Lung (tissue), 11 donors: ENCODE measurements at regions not wholly inside any gene's neighbourhood (a gene's known extent, or its start where the extent isn't known, plus 50 kb on each side); places are given as distances from the start of the nearest gene placed in this dataset.

Experiments
- ATAC-seq: fragments of 200-7000 bp; cut with Tn5 transposase; one replicate; pipeline ENCODE4 v1.9.1; 2020; ENCODE audit warnings: moderate number of reproducible peaks; ENCODE audit not compliant: insufficient read depth, low FRiP score
- DNase-seq, 3 donors: peaks; one replicate each; pipeline ENCODE4 v3.0.0-alpha.2; 2013 to 2017
- H3K27ac ChIP-seq, 2 donors: one replicate each; pipeline ENCODE4 v1.5.1; 2013; ENCODE audit warnings: mild to moderate bottlenecking in 2 of 2, moderate library complexity in 2 of 2, control low read depth in 1 of 2, inconsistent platforms in 1 of 2, low read depth in 1 of 2, low read length in 1 of 2
- H3K27me3 ChIP-seq, 3 donors: one replicate each; pipeline ENCODE4 v1.5.1; 2013; ENCODE audit warnings: low read length in 2 of 3; ENCODE audit not compliant: control insufficient read depth in 3 of 3, insufficient read depth in 3 of 3
- H3K36me3 ChIP-seq, 4 donors: one replicate each; pipeline ENCODE4 v1.5.1; 2013; ENCODE audit warnings: low read length in 4 of 4, mild to moderate bottlenecking in 1 of 4, moderate library complexity in 1 of 4; ENCODE audit not compliant: control insufficient read depth in 4 of 4, insufficient read depth in 4 of 4
- H3K4me1 ChIP-seq, 5 donors: one replicate each; pipeline ENCODE4 v1.5.1; 2013; ENCODE audit warnings: low read length in 5 of 5, mild to moderate bottlenecking in 2 of 5, moderate library complexity in 1 of 5; ENCODE audit not compliant: control insufficient read depth in 5 of 5, insufficient read depth in 5 of 5
- H3K4me3 ChIP-seq: one replicate; pipeline ENCODE4 v1.5.1; 2013; ENCODE audit warnings: mild to moderate bottlenecking, control low read depth, moderate library complexity
- H3K9ac ChIP-seq, 2 donors: one replicate each; pipeline ENCODE4 v1.5.1; 2013; ENCODE audit warnings: low read length in 2 of 2, control low read depth in 1 of 2; ENCODE audit not compliant: insufficient read depth in 1 of 2
- H3K9me3 ChIP-seq, 4 donors: one replicate each; pipeline ENCODE4 v1.5.1; 2013; ENCODE audit warnings: low read length in 3 of 4, mild to moderate bottlenecking in 1 of 4, moderate library complexity in 1 of 4; ENCODE audit not compliant: control insufficient read depth in 4 of 4, insufficient read depth in 3 of 4
- CTCF ChIP-seq: IDR thresholded peaks from 2 replicates; pipeline ENCODE4 v1.5.1; 2012; ENCODE audit warnings: mild to moderate bottlenecking; ENCODE audit errors: control extremely low read depth, extremely low read depth
- WGBS, 2 donors: extraction: QIAGEN DNeasy Blood & Tissue Kit; methylation state at CpG; one replicate each; pipeline ENCODE4 v1.1.7; 2013; 5-methylcytosine and 5-hydroxymethylcytosine counted together
- donor health status: control.
- donor health status: control.
- donor health status: Bipolar disorder and iron deficiency.
- donor health status: healthy.
- donor health status: DM: yes; HTN: yes; CAD: no.

GRCh38 chr10:34024693-34025425, 690.4 kb upstream of the NRP1 start:
- DNase-seq: no peak
- Histone ChIP-seq H3K4me1 (no peaks in the 10 kb centered on the region), H3K36me3 (no peaks in the 10 kb centered on the region), H3K27me3 (no peaks in the 10 kb centered on the region), H3K4me3 (no peak overlapping the region), H3K9me3 (peaks cover 0 to 4% (median 2%) of the 10 kb centered on the region in 4 donors), H3K9ac (no peak overlapping the region), H3K27ac (no peak overlapping the region)
- ATAC-seq: no peak
- WGBS, 2 donors: 66 to 72% methylated on average over 9 of the region's 9 CpGs
- TF ChIP-seq CTCF: no peak

DNA sequence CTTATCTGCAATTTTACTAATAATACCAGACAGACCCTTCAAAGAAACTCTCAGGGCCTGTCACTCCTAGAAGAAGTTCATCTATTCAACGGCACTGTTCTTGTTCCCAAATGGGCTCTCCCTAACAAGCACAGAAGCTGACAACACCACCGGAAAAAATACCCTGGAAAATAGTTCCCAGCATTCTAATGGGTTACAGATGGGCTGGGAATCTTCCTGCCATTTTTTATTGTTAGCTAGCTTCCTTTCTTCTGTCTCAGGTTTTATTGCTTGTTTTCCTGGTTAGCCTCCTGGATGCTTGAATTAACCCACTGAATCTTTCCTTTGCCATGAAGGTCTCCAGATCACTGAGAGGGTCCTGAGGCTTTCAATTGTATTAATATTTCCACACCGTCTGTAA, 689.8 kb upstream of the NRP1 start:
- H3K9me3 ChIP-seq: peaks cover 0 to 4% (median 2%) of the 10 kb centered on the region in 4 donors
- ATAC-seq (no peak), DNase-seq (no peak)
- no peaks in the 10 kb centered on the region for H3K36me3 ChIP-seq
- H3K27me3 ChIP-seq: no peaks in the 10 kb centered on the region
- no peak overlapping the region for H3K9ac ChIP-seq
- WGBS, 2 donors: 84 to 88% methylated on average over 3 of the region's 3 CpGs
- TF ChIP-seq CTCF: no peak
- no peak overlapping the region for H3K4me3 ChIP-seq
- H3K27ac ChIP-seq: no peak overlapping the region
- no peaks in the 10 kb centered on the region for H3K4me1 ChIP-seq

- ATAC-seq: no peak
- Histone ChIP-seq H3K4me3 (no peak overlapping the region), H3K9me3 (peaks cover 0 to 4% (median 1%) of the 10 kb centered on the region in 4 donors), H3K36me3 (no peaks in the 10 kb centered on the region), H3K4me1 (peaks cover 0 to 3% (median 0%) of the 10 kb centered on the region in 5 donors), H3K9ac (no peak overlapping the region), H3K27me3 (no peaks in the 10 kb centered on the region), H3K27ac (no peak overlapping the region)
- DNase-seq: no peak
- WGBS, 2 donors: 72 to 83% methylated on average over 6 of the region's 6 CpGs
- TF ChIP-seq CTCF: no peak
Measured at GRCh38 chr10:34022195-34022594, 687.7 kb upstream of the NRP1 start.

- no peak overlapping the region for H3K9ac ChIP-seq
- no peak overlapping the region for H3K27ac ChIP-seq
- H3K36me3 ChIP-seq: no peaks in the 10 kb centered on the region
- H3K27me3 ChIP-seq: no peaks in the 10 kb centered on the region
- peak in 2 of 3 donors; percentile 23 to 51 for DNase-seq
- ATAC-seq: no peak
- TF ChIP-seq CTCF: no peak
- H3K4me3 ChIP-seq: no peak overlapping the region
- no peaks in the 10 kb centered on the region for H3K9me3 ChIP-seq
- 76 to 87% methylated on average over 1 of the region's 1 CpG for WGBS, 2 donors
- peaks cover 0 to 3% (median 0%) of the 10 kb centered on the region in 5 donors for H3K4me1 ChIP-seq
Measured at GRCh38 chr10:34018784-34019183, 684.3 kb upstream of the NRP1 start.
